ENCODE measurements at regions not wholly inside any gene's neighbourhood (a gene's known extent, or its start where the extent isn't known, plus 50 kb on each side); places are given as distances from the start of the nearest gene placed in this dataset.
"Not testable (repeated sequence)": the region's sequence is repeated elsewhere in the genome, so short reads cannot be mapped to it uniquely, and the experiment has no call there.

- ATAC-seq = no peak
Measured at GRCh38 chr3:112757197-112757596, 89.5 kb downstream of the CD200R1L start.

GRCh38 chr3:112755845-112756613, 90.6 kb downstream of the CD200R1L start:
- no peaks in the 10 kb centered on the region for H3K4me1 ChIP-seq
- H3K4me3 ChIP-seq = no peak overlapping the region
- no peaks in the 10 kb centered on the region for H3K27me3 ChIP-seq
- TF ChIP-seq EP300 (IDR thresholded peaks at IDR 0.05) (no peak), CTCF (IDR thresholded peaks at IDR 0.05) (no peak), POLR2AphosphoS5 (IDR thresholded peaks at IDR 0.05) (no peak), POLR2A (IDR thresholded peaks at IDR 0.05) (no peak)
- no peak for ATAC-seq
- H3K27ac ChIP-seq = no peak overlapping the region
- WGBS, 2 donors (ENCODE audit: low coverage in 1 of 2) = 74 to 100% methylated on average over 2 to 3 of the region's 4 CpGs
- H3K36me3 ChIP-seq = no peaks in the 10 kb centered on the region
- no peaks in the 10 kb centered on the region for H3K9me3 ChIP-seq

More at GRCh38 chr3:112757197-112757596, 89.5 kb downstream of the CD200R1L start:
- 88 to 90% methylated on average over 1 of the region's 1 CpG for WGBS, 2 donors (ENCODE audit: low coverage in 1 of 2)
- H3K4me3 ChIP-seq = no peak overlapping the region
- H3K27me3 ChIP-seq = no peaks in the 10 kb centered on the region
- no peaks in the 10 kb centered on the region for H3K36me3 ChIP-seq
- H3K27ac ChIP-seq = no peak overlapping the region
- no peaks in the 10 kb centered on the region for H3K9me3 ChIP-seq
- no peak for TF ChIP-seq POLR2A (IDR thresholded peaks at IDR 0.05)
- TF ChIP-seq POLR2AphosphoS5 (IDR thresholded peaks at IDR 0.05) = no peak
- TF ChIP-seq CTCF (IDR thresholded peaks at IDR 0.05) = no peak
- no peak for TF ChIP-seq EP300 (IDR thresholded peaks at IDR 0.05)
- H3K4me1 ChIP-seq = no peaks in the 10 kb centered on the region

- H3K4me1 ChIP-seq, ATAC-seq, H3K9me3 ChIP-seq, H3K4me3 ChIP-seq, H3K27me3 ChIP-seq, H3K27ac ChIP-seq, H3K36me3 ChIP-seq: not testable (repeated sequence)
- WGBS, 2 donors (ENCODE audit: low coverage in 1 of 2) = 88 to 100% methylated on average over 4 to 12 of the region's 13 CpGs
Measured at GRCh38 chr3:112755046-112755445, 91.6 kb downstream of the CD200R1L start.

- Histone ChIP-seq H3K4me1 (no peaks in the 10 kb centered on the region), H3K9me3 (no peaks in the 10 kb centered on the region), H3K4me3 (no peak overlapping the region), H3K27ac (no peak overlapping the region), H3K27me3 (no peaks in the 10 kb centered on the region), H3K36me3 (no peaks in the 10 kb centered on the region)
- TF ChIP-seq POLR2A (IDR thresholded peaks at IDR 0.05) = no peak
- no peak for TF ChIP-seq EP300 (IDR thresholded peaks at IDR 0.05)
- no peak for TF ChIP-seq CTCF (IDR thresholded peaks at IDR 0.05)
- no peak for TF ChIP-seq POLR2AphosphoS5 (IDR thresholded peaks at IDR 0.05)
- WGBS, 2 donors (ENCODE audit: low coverage in 1 of 2) = 44 to 66% methylated on average over 2 to 3 of the region's 3 CpGs
- no peak for ATAC-seq
Measured at GRCh38 chr3:112751564-112752512, 94.8 kb downstream of the CD200R1L start.

- Histone ChIP-seq H3K36me3 (no peaks in the 10 kb centered on the region), H3K27me3 (no peaks in the 10 kb centered on the region), H3K4me1 (no peaks in the 10 kb centered on the region), H3K9me3 (no peaks in the 10 kb centered on the region), H3K27ac (no peak overlapping the region), H3K4me3 (no peak overlapping the region)
- WGBS, 2 donors (ENCODE audit: low coverage in 1 of 2) = 90 to 100% methylated on average over 1 of the region's 1 CpG
- TF ChIP-seq CTCF (IDR thresholded peaks at IDR 0.05) (no peak), POLR2AphosphoS5 (IDR thresholded peaks at IDR 0.05) (no peak), POLR2A (IDR thresholded peaks at IDR 0.05) (no peak), EP300 (IDR thresholded peaks at IDR 0.05) (no peak)
- ATAC-seq = no peak
Measured at GRCh38 chr3:112751061-112751460, 95.6 kb downstream of the CD200R1L start.

All from gastroesophageal sphincter (tissue), 4 donors.